ENCODE measurements at regions not wholly inside any gene's neighbourhood (a gene's known extent, or its start where the extent isn't known, plus 50 kb on each side); places are given as distances from the start of the nearest gene placed in this dataset.

DNA sequence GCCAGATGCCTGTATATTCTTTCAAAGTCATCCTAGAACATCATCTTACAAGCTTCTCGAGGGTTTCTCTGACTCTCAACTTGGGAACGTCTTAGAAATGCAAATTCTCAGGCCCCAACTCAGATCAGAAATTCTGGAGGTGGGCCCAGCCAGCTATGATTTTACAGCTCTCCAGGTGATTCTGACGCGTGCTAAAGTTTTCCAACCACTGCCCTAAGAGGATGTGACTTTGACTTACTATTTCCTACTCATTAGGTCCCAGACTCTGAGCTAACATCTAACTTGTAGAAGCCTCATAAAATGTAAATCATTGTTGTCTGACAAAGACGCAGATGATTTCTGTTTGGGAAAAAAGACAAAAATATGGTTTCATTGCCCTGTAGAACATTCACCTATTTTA is 61.1 kb downstream of the IRAG1 start (continued):
- TF ChIP-seq HDAC8 (tag; IDR thresholded peaks at IDR 0.05): no peak

GRCh38 chr11:10631761-10632160 is 61.8 kb downstream of the IRAG1 start:
- CTCF ChIA-PET (ENCODE audit: low intra/inter-chr PET ratio): no interaction called here
- POLR2A ChIA-PET: interaction anchor here (0.6 kb wide), 1 partner anchor 91 kb away, joined by 3 read pairs; the partner anchor contains the start of gene RNF141
- TF ChIP-seq HEY1 (CRISPR knock-in tag; IDR thresholded peaks at IDR 0.05; ENCODE audit: borderline replicate concordance): no peak
- TF ChIP-seq ZNF165 (CRISPR knock-in tag; IDR thresholded peaks at IDR 0.05; ENCODE audit: borderline replicate concordance): no peak
- no peak for TF ChIP-seq PCBP1 (IDR thresholded peaks at IDR 0.05; ENCODE audit: low read depth, low read length, poor library complexity, severe bottlenecking)
- TF ChIP-seq, protein P1, sequence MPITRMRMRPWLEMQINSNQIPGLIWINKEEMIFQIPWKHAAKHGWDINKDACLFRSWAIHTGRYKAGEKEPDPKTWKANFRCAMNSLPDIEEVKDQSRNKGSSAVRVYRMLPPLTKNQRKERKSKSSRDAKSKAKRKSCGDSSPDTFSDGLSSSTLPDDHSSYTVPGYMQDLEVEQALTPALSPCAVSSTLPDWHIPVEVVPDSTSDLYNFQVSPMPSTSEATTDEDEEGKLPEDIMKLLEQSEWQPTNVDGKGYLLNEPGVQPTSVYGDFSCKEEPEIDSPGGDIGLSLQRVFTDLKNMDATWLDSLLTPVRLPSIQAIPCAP (CRISPR knock-in tag; IDR thresholded peaks at IDR 0.05; ENCODE audit: borderline replicate concordance): no peak
- no peak for TF ChIP-seq OTX1 (CRISPR knock-in tag; IDR thresholded peaks at IDR 0.05)
- TF ChIP-seq TBP (optimal IDR thresholded peaks at IDR 0.05; ENCODE audit: low read depth, low read length): no peak
- TF ChIP-seq RERE (CRISPR knock-in tag; IDR thresholded peaks at IDR 0.05; ENCODE audit: borderline replicate concordance): no peak
- no peak for TF ChIP-seq AFF1 (IDR thresholded peaks at IDR 0.05; ENCODE audit: low read depth in 1 of 2, partially characterized antibody in 2 of 2)

More at GRCh38 chr11:10631761-10632160, 61.8 kb downstream of the IRAG1 start:
- intact Hi-C loops (cut with micrococcal nuclease) (no loop called here), in situ Hi-C loops (cut with MboI) (no loop called here)
- peaks cover 0 to 2% of the 10 kb centered on the region in 2 experiments; a peak in 2 of 5 replicates for H3K27me3 ChIP-seq (ENCODE audit: control insufficient read depth in 2 of 2, insufficient read depth in 2 of 2, low read length in 2 of 2)
- H3K4me2 ChIP-seq (ENCODE audit: insufficient read depth, low read length): no peak overlapping the region
- H3K36me3 ChIP-seq (ENCODE audit: control insufficient read depth, insufficient read depth, low read length): no peaks in the 10 kb centered on the region
- no peaks in the 10 kb centered on the region for H3K9me1 ChIP-seq (ENCODE audit: control insufficient read depth, insufficient read depth, low read length)
- no peaks in the 10 kb centered on the region; a peak in 1 of 5 replicates for H3K4me1 ChIP-seq (replicated peaks in 1 of 2; ENCODE audit: control insufficient read depth in 2 of 2, insufficient read depth in 2 of 2, low read length in 2 of 2)
- no peak overlapping the region for H2AFZ ChIP-seq (ENCODE audit: low read depth, low read length)
- ATAC-seq: no peak
- H3K4me3 ChIP-seq: no peak overlapping the region
- H3K27ac ChIP-seq (ENCODE audit: extremely low read depth, low read depth, low read length): no peak overlapping the region
- H3K9me3 ChIP-seq (replicated peaks; ENCODE audit: control insufficient read depth, insufficient read depth, low read depth, low read length): no peaks in the 10 kb centered on the region
- WGBS (ENCODE audit: insufficient coverage, low coverage, missing lambda C conversion rate): 25% methylated on average over 5 of the region's 5 CpGs
- H4K20me1 ChIP-seq (replicated peaks; ENCODE audit: control insufficient read depth, insufficient read depth, low read length): no peaks in the 10 kb centered on the region; the same call in 1 of the 2 replicates
- no peak for FAIRE-seq
- no peaks in the 10 kb centered on the region for H3K79me2 ChIP-seq (ENCODE audit: control insufficient read depth, insufficient read depth, low read length)
- DNase-seq (ENCODE audit: extremely low read depth in 1 of 4, low spot score in 3 of 4): no peak
- peak overlapping the region in 1 of 2 experiments; percentile 36; a peak in 1 of 4 replicates for H3K9ac ChIP-seq (ENCODE audit: insufficient read depth in 1 of 2, low read depth in 2 of 2, low read length in 2 of 2)
- BruUV-seq (replicated peaks): no TSS peak
